GM12878 (cell line): ENCODE measurements at regions not wholly inside any gene's neighbourhood (a gene's known extent, or its start where the extent isn't known, plus 50 kb on each side); places are given as distances from the start of the nearest gene placed in this dataset.

ENCODE experiments used
- ATAC-seq: fragments of 200-7000 bp; cut with Tn5 transposase; 3 replicates; pipeline ENCODE4 v1.9.1; 2020; ENCODE audit warnings: mild to moderate bottlenecking, moderate library complexity
- BruUV-seq: library from RNA; stranded (reverse); fragments of 400-500 nt; replicated peaks from 2 replicates; lab custom pipeline; 2021; lab: Mats Ljungman, UMichigan
- CTCF ChIA-PET: fragments of 300-600 bp; sonication (Branson Sonifier 250); formaldehyde crosslinking; extraction: SDS; loops from one replicate; lab custom pipeline; 2021; ENCODE audit warnings: inconsistent platforms; lab: Yijun Ruan, JAX
- POLR2A ChIA-PET: fragments of 350-600 bp; formaldehyde crosslinking; extraction: SDS; loops from one replicate; lab custom pipeline; 2021; ENCODE audit warnings: inconsistent platforms; lab: Charles Lee
- RAD21 ChIA-PET: fragments of 300-600 bp; sonication (Branson Sonifier 250); formaldehyde crosslinking; loops from one replicate; lab custom pipeline; 2023; ENCODE audit warnings: antibody characterized with exemption; ENCODE audit not compliant: unreplicated experiment; lab: Charles Lee
- SMC1A ChIA-PET: fragments of 300-600 bp; sonication (Branson Sonifier 250); formaldehyde crosslinking; loops from one replicate; lab custom pipeline; 2023; ENCODE audit not compliant: unreplicated experiment, uncharacterized antibody; lab: Charles Lee
- DNase-seq: peaks from one replicate; pipeline ENCODE4 v3.0.0-alpha.2; 2011; ENCODE audit warnings: low read depth, low spot score
- FAIRE-seq: peaks from 3 replicates; lab custom pipeline; 2011; peaks lifted over from hg19 to GRCh38; lab: Jason Lieb, UNC
- H2AFZ ChIP-seq: 2 replicates; pipeline ENCODE4 v1.6.0; 2011; ENCODE audit warnings: low read depth, low read length, control low read depth; ENCODE audit not compliant: control insufficient read depth
- H3K27ac ChIP-seq: 2 replicates; pipeline ENCODE4 v1.5.1; 2011; ENCODE audit warnings: control low read depth; ENCODE audit not compliant: control insufficient read depth, insufficient read depth
- H3K27me3 ChIP-seq, 2 experiments: replicated peaks in 1 of 2; 2 replicates each; pipeline versions ENCODE4 v1.6.0 to v1.6.1; 2011; ENCODE audit warnings: low read length in 1 of 2; ENCODE audit not compliant: control insufficient read depth in 2 of 2, insufficient read depth in 2 of 2
- H3K36me3 ChIP-seq, 2 experiments: 2 replicates each; pipeline ENCODE4 v1.5.1; 2011; ENCODE audit warnings: low read length in 1 of 2; ENCODE audit not compliant: control insufficient read depth in 2 of 2, insufficient read depth in 2 of 2
- H3K4me1 ChIP-seq: 2 replicates; pipeline ENCODE4 v1.6.1; 2011; ENCODE audit warnings: mild to moderate bottlenecking, low read length, moderate library complexity, mixed read lengths; ENCODE audit not compliant: control insufficient read depth, insufficient read depth
- H3K4me2 ChIP-seq: 2 replicates; pipeline ENCODE4 v1.6.0; 2011; ENCODE audit warnings: control low read depth; ENCODE audit not compliant: control insufficient read depth, insufficient read depth
- H3K4me3 ChIP-seq: fragments of 200-600 bp; sonication (generic); 2 replicates; pipeline ENCODE4 v1.5.1; 2016
- H3K79me2 ChIP-seq: 2 replicates; pipeline ENCODE4 v1.6.0; 2011; ENCODE audit warnings: low read length; ENCODE audit not compliant: control insufficient read depth, insufficient read depth
- H3K9ac ChIP-seq: 2 replicates; pipeline ENCODE4 v1.8.0; 2011; ENCODE audit warnings: low read length, control low read depth, mixed read lengths; ENCODE audit not compliant: control insufficient read depth, insufficient read depth
- H3K9me3 ChIP-seq: replicated peaks from 3 replicates; pipeline ENCODE4 v1.5.1; 2011; ENCODE audit warnings: mild to moderate bottlenecking, low read length; ENCODE audit not compliant: control insufficient read depth, insufficient read depth
- H4K20me1 ChIP-seq: 2 replicates; pipeline ENCODE4 v1.6.0; 2011; ENCODE audit not compliant: control insufficient read depth, insufficient read depth
- EGR1 ChIP-seq, 2 experiments: IDR thresholded peaks; 1 replicate in 1 of 2; 2 replicates in 1 of 2; pipeline ENCODE4 v1.6.1; 2011 to 2012; ENCODE audit warnings: low read depth in 2 of 2, low read length in 2 of 2, borderline replicate concordance in 1 of 2, mild to moderate bottlenecking in 1 of 2, moderate library complexity in 1 of 2
- ELK1 ChIP-seq: IDR thresholded peaks from 2 replicates; pipeline ENCODE4 v1.6.1; 2012; ENCODE audit warnings: low read depth, low read length, improper control_type of control experiment
- FOS ChIP-seq: IDR thresholded peaks from 3 replicates; pipeline ENCODE4 v1.6.1; 2011; ENCODE audit warnings: borderline replicate concordance; ENCODE audit not compliant: insufficient read length; ENCODE audit errors: extremely low read depth
- HDAC6 ChIP-seq: fragments of 200-600 bp; sonication (generic); IDR thresholded peaks from one replicate; pipeline ENCODE4 v1.8.0; 2017; ENCODE audit warnings: antibody characterized with exemption; ENCODE audit not compliant: unreplicated experiment
- KDM1A ChIP-seq: fragments of 200-600 bp; sonication (generic); IDR thresholded peaks from 2 replicates; pipeline ENCODE4 v1.6.1; 2016; ENCODE audit warnings: borderline replicate concordance
- MTA2 ChIP-seq: fragments of 450-650 bp; IDR thresholded peaks from 2 replicates; pipeline ENCODE4 v1.6.1; 2016; ENCODE audit warnings: low read depth, mild to moderate bottlenecking, moderate library complexity
- NFYA ChIP-seq: IDR thresholded peaks from 2 replicates; pipeline ENCODE4 v1.6.1; 2011; ENCODE audit warnings: low read depth, mild to moderate bottlenecking, low read length, improper control_type of control experiment, borderline replicate concordance
- NR2F1 ChIP-seq: fragments of 450-650 bp; conservative IDR thresholded peaks from 2 replicates; pipeline ENCODE4 v1.6.1; 2017; ENCODE audit warnings: mild to moderate bottlenecking
- NRF1 ChIP-seq: conservative IDR thresholded peaks from 2 replicates; pipeline ENCODE4 v1.6.1; 2011; ENCODE audit warnings: mild to moderate bottlenecking, low read depth, low read length, improper control_type of control experiment
- SMAD5 ChIP-seq: IDR thresholded peaks from 2 replicates; pipeline ENCODE4 v1.6.1; 2016; ENCODE audit warnings: antibody characterized with exemption, low read depth
- TAF1 ChIP-seq: IDR thresholded peaks from 2 replicates; pipeline ENCODE4 v1.6.1; 2011; ENCODE audit warnings: mild to moderate bottlenecking, low read depth, low read length, borderline replicate concordance
- TCF7 ChIP-seq: IDR thresholded peaks from 2 replicates; pipeline ENCODE4 v1.6.1; 2014; ENCODE audit warnings: antibody characterized with exemption, borderline replicate concordance
- WRNIP1 ChIP-seq: IDR thresholded peaks from 2 replicates; pipeline ENCODE4 v1.6.1; 2011; ENCODE audit warnings: low read depth, low read length, improper control_type of control experiment, borderline replicate concordance
- ZZZ3 ChIP-seq: IDR thresholded peaks from 2 replicates; pipeline ENCODE4 v1.6.1; 2011; ENCODE audit warnings: low read depth; ENCODE audit not compliant: control insufficient read depth, insufficient read length
- WGBS: methylation state at CpG from one replicate; pipeline ENCODE4 v1.1.6; 2016; ENCODE audit warnings: low lambda C conversion rate; ENCODE audit not compliant: insufficient replicate concordance, insufficient coverage; ENCODE audit errors: missing lambda C conversion rate; 5-methylcytosine and 5-hydroxymethylcytosine counted together
- in situ Hi-C: fragments of 300-500 bp; cut with MboI; formaldehyde crosslinking; loops from 9 replicates; pipeline ENCODE4 v1.14.3; 2018; ENCODE audit warnings: mixed read lengths
- intact Hi-C: fragments of 100-400 bp; cut with micrococcal nuclease; formaldehyde crosslinking; loops from one replicate; pipeline ENCODE4 v1.14.2; 2022; ENCODE audit not compliant: unreplicated experiment
- TF ChIP-seq, protein P1 (sequence below), 3 experiments: IDR thresholded peaks in 2 of 3; conservative IDR thresholded peaks in 1 of 3; 2 replicates each; pipeline ENCODE4 v1.5.1; 2011; ENCODE audit warnings: low read depth in 3 of 3, low read length in 3 of 3, mild to moderate bottlenecking in 3 of 3, control low read depth in 2 of 3, moderate library complexity in 2 of 3, inconsistent platforms in 1 of 3, mixed read lengths in 1 of 3; ENCODE audit not compliant: control insufficient read depth in 2 of 3, insufficient read depth in 1 of 3; ENCODE audit errors: extremely low read depth in 1 of 3

DNA sequence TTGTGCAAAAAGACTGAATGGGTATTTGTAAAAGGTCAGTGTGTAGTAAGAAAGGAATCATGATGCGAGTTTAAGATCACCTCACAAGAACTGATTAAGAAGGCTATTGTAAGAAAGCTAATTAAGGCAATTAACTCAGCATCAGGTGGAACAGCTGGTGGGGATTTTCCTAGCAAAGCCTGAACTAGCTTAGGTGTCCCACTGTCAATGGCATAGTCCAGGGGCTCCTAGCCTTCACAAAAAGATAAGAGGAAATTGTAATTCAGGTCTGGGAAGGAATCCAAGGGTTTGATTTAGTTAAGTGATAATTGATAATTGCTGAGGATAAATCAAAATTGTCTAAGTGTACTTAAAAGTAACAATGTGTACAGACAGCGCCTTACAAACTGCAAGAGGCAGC is 901.6 kb downstream of the TUSC7 start (continued):
- no peak for TF ChIP-seq EGR1 (IDR thresholded peaks at IDR 0.05; ENCODE audit: borderline replicate concordance in 1 of 2, low read depth in 2 of 2, low read length in 2 of 2)
- TF ChIP-seq, protein P1, sequence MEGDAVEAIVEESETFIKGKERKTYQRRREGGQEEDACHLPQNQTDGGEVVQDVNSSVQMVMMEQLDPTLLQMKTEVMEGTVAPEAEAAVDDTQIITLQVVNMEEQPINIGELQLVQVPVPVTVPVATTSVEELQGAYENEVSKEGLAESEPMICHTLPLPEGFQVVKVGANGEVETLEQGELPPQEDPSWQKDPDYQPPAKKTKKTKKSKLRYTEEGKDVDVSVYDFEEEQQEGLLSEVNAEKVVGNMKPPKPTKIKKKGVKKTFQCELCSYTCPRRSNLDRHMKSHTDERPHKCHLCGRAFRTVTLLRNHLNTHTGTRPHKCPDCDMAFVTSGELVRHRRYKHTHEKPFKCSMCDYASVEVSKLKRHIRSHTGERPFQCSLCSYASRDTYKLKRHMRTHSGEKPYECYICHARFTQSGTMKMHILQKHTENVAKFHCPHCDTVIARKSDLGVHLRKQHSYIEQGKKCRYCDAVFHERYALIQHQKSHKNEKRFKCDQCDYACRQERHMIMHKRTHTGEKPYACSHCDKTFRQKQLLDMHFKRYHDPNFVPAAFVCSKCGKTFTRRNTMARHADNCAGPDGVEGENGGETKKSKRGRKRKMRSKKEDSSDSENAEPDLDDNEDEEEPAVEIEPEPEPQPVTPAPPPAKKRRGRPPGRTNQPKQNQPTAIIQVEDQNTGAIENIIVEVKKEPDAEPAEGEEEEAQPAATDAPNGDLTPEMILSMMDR (IDR thresholded peaks at IDR 0.05 in 2 of 3, conservative IDR thresholded peaks at IDR 0.05 in 1 of 3; ENCODE audit: control insufficient read depth in 2 of 3, extremely low read depth in 1 of 3, insufficient read depth in 1 of 3, low read depth in 3 of 3, low read length in 3 of 3), result no peak
- TF ChIP-seq, all 136 proteins: peak for 0

DNA sequence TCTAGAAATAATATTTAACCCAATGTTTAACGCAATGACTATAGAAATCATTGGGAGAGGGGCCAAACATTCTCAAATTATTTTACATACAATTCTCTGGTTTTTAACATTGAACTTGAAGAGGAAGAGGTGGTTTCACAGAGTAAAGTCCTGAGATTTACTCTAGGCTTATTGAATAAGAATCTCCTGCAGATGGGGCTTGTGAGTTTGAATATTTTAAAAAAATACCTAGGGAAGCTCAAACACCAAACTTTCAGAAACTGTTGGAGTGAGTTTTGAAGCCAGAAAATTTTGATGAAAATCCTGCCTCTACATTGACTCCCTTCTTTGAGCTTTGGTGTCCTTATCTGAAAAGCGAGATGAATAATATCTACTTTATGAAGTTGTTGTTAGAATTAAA is 906.6 kb downstream of the TUSC7 start:
- ATAC-seq, result no peak
- no TSS peak for BruUV-seq
- no peak overlapping the region for H3K9ac ChIP-seq
- TF ChIP-seq HDAC6 (no peak), NFYA (no peak), SMAD5 (no peak), FOS (no peak), KDM1A (no peak), TAF1 (no peak), TCF7 (no peak), MTA2 (no peak), ZZZ3 (no peak), NR2F1 (no peak), ELK1 (no peak), WRNIP1 (no peak), NRF1 (no peak)
- no peak overlapping the region for H3K4me2 ChIP-seq
- H3K36me3 ChIP-seq, result no peaks in the 10 kb centered on the region
- DNase-seq, result no peak
- H3K4me3 ChIP-seq, result no peak overlapping the region
- H2AFZ ChIP-seq, result no peak overlapping the region
- no peaks in the 10 kb centered on the region for H3K27me3 ChIP-seq
- ChIA-PET RAD21 (no interaction called here), POLR2A (no interaction called here), SMC1A (interaction anchor here (0.6 kb wide), 1 partner anchor 236 kb away, joined by 3 read pairs; no protein-coding TSS in a partner anchor), CTCF (no interaction called here)
- no peaks in the 10 kb centered on the region for H3K9me3 ChIP-seq
- WGBS, result 49% methylated on average over 2 of the region's 2 CpGs
- H3K27ac ChIP-seq, result no peak overlapping the region
- no peaks in the 10 kb centered on the region for H3K79me2 ChIP-seq
- no peaks in the 10 kb centered on the region for H4K20me1 ChIP-seq
- no peak for FAIRE-seq
- H3K4me1 ChIP-seq, result no peaks in the 10 kb centered on the region
- intact Hi-C loops, result no loop called here
- in situ Hi-C loops, result no loop called here
